Coronary artery (tissue), 2 donors: ENCODE measurements at regions not wholly inside any gene's neighbourhood (a gene's known extent, or its start where the extent isn't known, plus 50 kb on each side); places are given as distances from the start of the nearest gene placed in this dataset.
A peak's percentile ranks its signal among the peaks of the same experiment; 100 is the strongest.

Source experiments
- DNase-seq: peaks from one replicate; pipeline ENCODE4 v3.0.0-alpha.2; 2017; ENCODE audit warnings: low spot score
- H3K27ac ChIP-seq, 2 donors: fragments of 200-600 bp; sonication (generic); one replicate each; pipeline ENCODE4 v1.5.1; 2016 to 2019
- H3K4me3 ChIP-seq: fragments of 200-600 bp; sonication (generic); 2 replicates; pipeline ENCODE4 v1.5.1; 2016; ENCODE audit warnings: mild to moderate bottlenecking, moderate library complexity
- CTCF ChIP-seq: fragments of 200-600 bp; sonication (generic); IDR thresholded peaks from one replicate; pipeline ENCODE4 v1.5.1; 2019; ENCODE audit warnings: antibody characterized with exemption

DNA sequence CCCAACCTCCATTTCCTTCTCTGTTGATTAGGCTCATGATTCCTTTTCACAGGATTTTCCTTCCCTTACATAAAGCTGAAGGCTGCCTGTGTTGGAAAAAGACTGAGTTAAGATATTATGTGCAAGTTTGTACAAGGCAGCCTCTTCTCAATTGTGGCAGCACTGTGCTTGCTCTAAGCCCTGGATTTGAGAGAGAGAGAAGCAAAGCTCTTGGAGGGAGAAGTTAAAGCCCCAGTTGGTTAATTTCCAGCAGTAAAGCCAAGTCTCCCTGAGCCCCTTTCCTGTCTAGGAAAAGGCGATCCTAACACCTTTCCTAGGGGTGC lies 128.3 kb upstream of the SESN3 start:
- H3K27ac ChIP-seq, result peak overlapping the region in 1 of 2 donors; percentile 44
- H3K4me3 ChIP-seq, result no peak overlapping the region
- no peak for DNase-seq
- TF ChIP-seq CTCF, result no peak

- TF ChIP-seq CTCF, result no peak
Observed at GRCh38 chr11:95358511-95359340, 127.7 kb upstream of the SESN3 start.

DNA sequence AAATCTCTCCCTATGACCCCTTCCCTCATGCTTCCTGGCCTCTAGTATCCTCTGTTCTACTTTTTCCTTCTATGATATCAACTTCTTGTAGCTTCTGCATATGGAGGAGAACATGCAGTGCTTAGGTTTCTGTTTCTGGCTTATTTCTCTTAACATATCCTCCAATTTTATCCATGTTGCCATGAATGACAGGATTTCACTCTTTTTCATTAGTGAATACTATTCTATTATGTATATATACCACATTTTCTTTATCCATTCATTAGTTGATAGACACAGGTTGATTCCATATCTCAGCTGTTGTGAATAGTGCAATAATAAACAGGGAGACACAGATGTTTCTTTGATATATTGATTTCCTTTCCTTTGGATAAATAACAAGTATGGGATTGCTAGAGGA lies 123.3 kb upstream of the SESN3 start:
- no peak for DNase-seq
- no peak for TF ChIP-seq CTCF
- H3K4me3 ChIP-seq, result no peak overlapping the region

More at GRCh38 chr11:95358511-95359340, 127.7 kb upstream of the SESN3 start:
- Histone ChIP-seq H3K27ac (peak overlapping the region in 1 of 2 donors; percentile 44), H3K4me3 (no peak overlapping the region)
- DNase-seq, result no peak

GRCh38 chr11:95353706-95354105 lies 122.7 kb upstream of the SESN3 start:
- no peak for TF ChIP-seq CTCF
- Histone ChIP-seq H3K27ac (no peak overlapping the region), H3K4me3 (no peak overlapping the region)
- no peak for DNase-seq

More for the DNA sequence above, 123.3 kb upstream of the SESN3 start:
- no peak overlapping the region for H3K27ac ChIP-seq

DNA sequence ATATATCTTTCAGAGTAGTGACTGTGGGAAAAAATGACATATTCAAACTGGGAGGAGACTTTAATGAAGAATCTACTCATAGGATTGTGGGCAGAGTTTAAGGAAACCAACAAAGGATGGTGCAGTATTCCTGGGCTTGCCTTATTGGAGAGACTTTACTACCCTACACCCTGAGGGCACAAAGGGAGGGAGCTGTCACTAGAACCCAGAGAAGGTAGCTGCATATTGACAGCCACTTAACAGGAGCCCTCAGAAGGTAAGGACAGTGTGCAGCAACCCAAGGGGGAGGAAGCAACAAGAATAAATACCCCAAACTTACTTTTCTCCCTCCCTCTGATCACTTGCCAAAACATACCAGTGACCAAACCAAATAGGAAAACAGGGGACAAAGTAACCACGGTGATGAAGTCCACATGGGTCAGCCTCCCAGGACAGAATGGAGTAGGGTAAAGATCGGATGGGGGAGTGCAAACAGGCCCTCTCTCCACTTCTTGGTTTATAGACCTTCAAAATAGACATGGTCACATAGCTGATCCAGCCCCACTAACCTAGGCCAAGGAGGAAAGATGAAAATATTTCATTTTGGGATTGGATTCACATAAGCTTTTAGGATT lies 121.8 kb upstream of the SESN3 start:
- no peak for TF ChIP-seq CTCF
- H3K4me3 ChIP-seq, result no peak overlapping the region
- no peak for DNase-seq
- no peak overlapping the region for H3K27ac ChIP-seq

DNA sequence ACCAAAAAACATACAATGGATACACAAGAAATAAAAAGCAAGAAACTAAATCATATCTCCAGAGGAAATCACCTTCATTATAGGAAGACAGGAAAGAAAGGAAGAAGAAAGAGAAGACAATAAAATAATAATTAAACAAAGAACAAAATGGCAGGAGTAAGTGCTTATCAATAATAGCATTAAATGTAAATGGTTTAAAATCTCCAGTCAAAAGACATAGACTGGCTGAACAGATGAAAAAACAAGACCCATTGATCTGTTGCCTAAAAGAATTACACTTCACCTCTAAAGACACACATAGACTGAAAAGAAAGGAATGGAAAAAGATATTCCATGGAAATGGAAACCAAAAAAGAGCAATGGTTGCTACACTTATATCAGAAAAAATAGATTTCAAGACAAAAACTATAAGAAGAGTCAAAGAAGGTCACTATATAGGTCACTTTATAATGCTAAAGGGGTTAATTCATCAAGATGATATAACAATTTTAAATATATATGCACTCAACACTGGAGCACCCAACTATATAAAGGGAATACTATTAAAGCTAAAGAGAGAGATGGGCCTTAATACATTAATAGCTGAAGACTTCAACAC lies 118.4 kb upstream of the SESN3 start:
- DNase-seq, result no peak
- Histone ChIP-seq H3K4me3 (no peak overlapping the region), H3K27ac (no peak overlapping the region)
- TF ChIP-seq CTCF, result no peak
